NB4 (cell line): ENCODE measurements at regions not wholly inside any gene's neighbourhood (a gene's known extent, or its start where the extent isn't known, plus 50 kb on each side); places are given as distances from the start of the nearest gene placed in this dataset.
"Not testable (repeated sequence)": the region's sequence is repeated elsewhere in the genome, so short reads cannot be mapped to it uniquely, and the experiment has no call there.

ENCODE experiments used
- DNase-seq: peaks from one replicate; pipeline ENCODE4 v3.0.0; 2010; ENCODE audit warnings: low read depth
- H3K4me3 ChIP-seq: one replicate; pipeline ENCODE4 v1.5.1; 2011; ENCODE audit warnings: mild to moderate bottlenecking, low read depth, low read length, moderate library complexity
- CTCF ChIP-seq: IDR thresholded peaks from one replicate; pipeline ENCODE4 v1.5.1; 2012; ENCODE audit warnings: low read depth, low read length
- MAX ChIP-seq: IDR thresholded peaks from 2 replicates; pipeline ENCODE4 v1.6.1; 2011; ENCODE audit warnings: low read depth, low read length
- MYC ChIP-seq: IDR thresholded peaks from 2 replicates; pipeline ENCODE4 v1.6.1; 2011; ENCODE audit warnings: low read depth, low read length
- POLR2A ChIP-seq: IDR thresholded peaks from 2 replicates; pipeline ENCODE4 v1.6.1; 2011; ENCODE audit warnings: mild to moderate bottlenecking; ENCODE audit not compliant: insufficient read length; ENCODE audit errors: extremely low read depth

GRCh38 chrX:110532581-110532931 lies 173.9 kb downstream of the RTL9 start:
- no peak for DNase-seq
- TF ChIP-seq MYC (no peak), POLR2A (no peak), MAX (no peak), CTCF (no peak)
- H3K4me3 ChIP-seq = no peak overlapping the region

GRCh38 chrX:110536816-110537215 lies 178.2 kb downstream of the RTL9 start:
- H3K4me3 ChIP-seq = no peak overlapping the region
- DNase-seq = peak; percentile 28
- TF ChIP-seq MYC (no peak), POLR2A (no peak), CTCF (no peak), MAX (no peak)

- DNase-seq = no peak
- TF ChIP-seq POLR2A = no peak
- TF ChIP-seq MAX = no peak
- no peak overlapping the region for H3K4me3 ChIP-seq
These were observed 182.6 kb downstream of the RTL9 start for GRCh38 chrX:110541266-110541665.

- not testable (repeated sequence) for DNase-seq, H3K4me3 ChIP-seq
These were observed 192.2 kb downstream of the RTL9 start for GRCh38 chrX:110550854-110551253.

GRCh38 chrX:110557864-110558263 lies 199.2 kb downstream of the RTL9 start:
- no peak for DNase-seq
- TF ChIP-seq CTCF = no peak
- TF ChIP-seq MAX = no peak
- TF ChIP-seq MYC = no peak
- TF ChIP-seq POLR2A = no peak
- no peak overlapping the region for H3K4me3 ChIP-seq

- no peak overlapping the region for H3K4me3 ChIP-seq
- DNase-seq = no peak
- TF ChIP-seq POLR2A = no peak
- no peak for TF ChIP-seq MYC
- TF ChIP-seq MAX = no peak
- no peak for TF ChIP-seq CTCF
These were observed 199.8 kb downstream of the RTL9 start for GRCh38 chrX:110558406-110558805.

GRCh38 chrX:110561034-110561433 lies 202.4 kb downstream of the RTL9 start:
- no peak for DNase-seq
- H3K4me3 ChIP-seq = no peak overlapping the region
- TF ChIP-seq CTCF (no peak), POLR2A (no peak), MAX (no peak), MYC (no peak)
